ENCODE measurements at regions not wholly inside any gene's neighbourhood (a gene's known extent, or its start where the extent isn't known, plus 50 kb on each side); places are given as distances from the start of the nearest gene placed in this dataset.

DNA sequence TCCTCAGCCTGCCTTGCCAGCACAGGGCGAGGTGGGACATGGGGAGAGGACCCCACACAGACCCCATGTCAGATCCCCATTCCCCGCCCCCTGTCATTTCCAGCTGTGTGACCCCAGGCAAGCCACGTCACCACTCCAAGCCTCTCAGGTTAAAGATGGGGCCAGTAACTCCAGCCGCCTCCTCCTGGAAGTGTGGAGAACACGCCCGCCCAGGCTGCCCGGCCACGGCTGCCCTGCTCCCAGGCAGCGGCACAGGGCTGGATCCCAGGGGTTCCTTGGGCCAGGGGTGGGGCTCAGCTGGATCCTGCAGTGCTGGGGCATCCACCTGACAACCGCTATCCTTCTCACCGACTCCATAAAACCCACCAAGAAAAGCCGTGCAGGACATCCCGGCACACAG is 86.1 kb downstream of the PDGFA start:
- Histone ChIP-seq H3K36me3 (ENCODE audit: control insufficient read depth, insufficient read depth, low read length) (no peaks in the 10 kb centered on the region), H2BK5ac (ENCODE audit: low read length) (no peak overlapping the region), H3K4me1 (ENCODE audit: control insufficient read depth, low read depth, low read length) (no peaks in the 10 kb centered on the region), H3K18ac (ENCODE audit: low read length) (no peak overlapping the region), H3K4ac (ENCODE audit: low read depth, low read length) (no peak overlapping the region), H4K5ac (ENCODE audit: low read length) (no peak overlapping the region), H3K9ac (ENCODE audit: low read length) (no peak overlapping the region), H3K27me3 (ENCODE audit: insufficient read depth, low read length, poor library complexity) (no peaks in the 10 kb centered on the region), H4K8ac (ENCODE audit: low read depth, low read length) (no peak overlapping the region), H3K4me3 (ENCODE audit: low read length) (no peak overlapping the region), H3K79me2 (ENCODE audit: control insufficient read depth, insufficient read depth, low read length) (no peaks in the 10 kb centered on the region), H2BK120ac (ENCODE audit: low read depth, low read length) (no peak overlapping the region), H3K4me2 (ENCODE audit: low read length) (no peak overlapping the region), H2AK5ac (ENCODE audit: low read length) (no peak overlapping the region), H3K56ac (ENCODE audit: low read length) (no peak overlapping the region), H3K23ac (ENCODE audit: low read length) (no peak overlapping the region), H3K27ac (ENCODE audit: low read depth, low read length) (no peak overlapping the region), H3K79me1 (ENCODE audit: low read length) (no peaks in the 10 kb centered on the region), H2BK15ac (replicated peaks; ENCODE audit: low read depth) (no peak overlapping the region)
- no peak for DNase-seq
- WGBS (ENCODE audit: extremely low coverage, insufficient coverage, low lambda C conversion rate): no CpG with 5 or more reads among the region's 13 CpGs

DNA sequence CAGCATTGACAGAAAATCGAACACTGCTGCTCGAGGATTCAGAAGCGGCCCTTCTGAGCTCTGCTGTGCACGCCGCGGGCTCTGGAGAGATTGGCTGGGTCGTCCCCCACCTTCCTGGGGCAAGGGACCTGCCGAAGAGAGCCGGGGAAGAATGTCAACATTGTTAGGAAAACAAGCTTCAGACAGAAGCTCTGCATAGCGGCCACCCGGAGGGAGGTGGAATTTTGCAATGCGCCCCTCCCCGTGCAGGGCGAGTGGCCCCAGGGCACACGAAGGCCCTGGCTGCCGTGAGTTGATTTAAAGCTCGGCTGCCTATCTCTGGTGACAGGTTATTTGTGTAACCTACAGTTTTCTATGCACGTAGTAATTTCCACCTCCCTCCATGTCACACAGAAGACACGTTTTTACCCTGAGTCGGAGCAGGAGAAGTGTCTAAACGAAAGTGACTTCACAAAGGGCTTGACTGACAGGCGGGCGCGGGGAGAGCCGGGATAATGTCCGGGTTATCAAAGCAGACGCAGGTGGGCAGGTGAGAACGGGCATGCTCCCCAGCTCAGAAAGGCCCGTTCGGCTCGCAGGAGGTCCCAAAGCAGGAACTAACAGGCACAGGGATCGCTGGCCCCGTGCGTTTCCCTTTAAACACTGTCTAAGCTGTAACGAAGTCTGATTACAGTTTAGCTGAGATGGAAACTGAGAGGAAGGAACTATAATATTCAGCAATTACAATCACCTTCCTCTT is 84.6 kb downstream of the PDGFA start:
- DNase-seq: peak; percentile 92
- Histone ChIP-seq H3K36me3 (ENCODE audit: control insufficient read depth, insufficient read depth, low read length) (no peaks in the 10 kb centered on the region), H3K4me3 (ENCODE audit: low read length) (no peak overlapping the region), H3K18ac (ENCODE audit: low read length) (no peak overlapping the region), H3K27me3 (ENCODE audit: insufficient read depth, low read length, poor library complexity) (no peaks in the 10 kb centered on the region), H3K56ac (ENCODE audit: low read length) (peak overlapping the region; percentile 49), H2BK120ac (ENCODE audit: low read depth, low read length) (no peak overlapping the region), H3K79me1 (ENCODE audit: low read length) (no peaks in the 10 kb centered on the region), H3K23ac (ENCODE audit: low read length) (no peak overlapping the region), H4K5ac (ENCODE audit: low read length) (no peak overlapping the region), H3K79me2 (ENCODE audit: control insufficient read depth, insufficient read depth, low read length) (no peaks in the 10 kb centered on the region), H2AK5ac (ENCODE audit: low read length) (no peak overlapping the region), H4K8ac (ENCODE audit: low read depth, low read length) (no peak overlapping the region), H3K4me1 (ENCODE audit: control insufficient read depth, low read depth, low read length) (no peaks in the 10 kb centered on the region), H3K4me2 (ENCODE audit: low read length) (no peak overlapping the region), H2BK15ac (replicated peaks; ENCODE audit: low read depth) (no peak overlapping the region), H3K4ac (ENCODE audit: low read depth, low read length) (no peak overlapping the region), H3K27ac (ENCODE audit: low read depth, low read length) (no peak overlapping the region), H3K9ac (ENCODE audit: low read length) (no peak overlapping the region), H2BK5ac (ENCODE audit: low read length) (no peak overlapping the region)
- WGBS (ENCODE audit: extremely low coverage, insufficient coverage, low lambda C conversion rate): no CpG with 5 or more reads among the region's 35 CpGs

- Histone ChIP-seq H3K36me3 (ENCODE audit: control insufficient read depth, insufficient read depth, low read length) (no peaks in the 10 kb centered on the region), H4K8ac (ENCODE audit: low read depth, low read length) (no peak overlapping the region), H2BK5ac (ENCODE audit: low read length) (no peak overlapping the region), H2AK5ac (ENCODE audit: low read length) (no peak overlapping the region), H3K79me1 (ENCODE audit: low read length) (no peaks in the 10 kb centered on the region), H2BK120ac (ENCODE audit: low read depth, low read length) (no peak overlapping the region), H2BK15ac (replicated peaks; ENCODE audit: low read depth) (no peak overlapping the region), H3K18ac (ENCODE audit: low read length) (no peak overlapping the region), H3K4me1 (ENCODE audit: control insufficient read depth, low read depth, low read length) (no peaks in the 10 kb centered on the region), H3K27me3 (ENCODE audit: insufficient read depth, low read length, poor library complexity) (no peaks in the 10 kb centered on the region), H3K56ac (ENCODE audit: low read length) (no peak overlapping the region), H3K4me2 (ENCODE audit: low read length) (no peak overlapping the region), H3K23ac (ENCODE audit: low read length) (no peak overlapping the region), H3K27ac (ENCODE audit: low read depth, low read length) (no peak overlapping the region), H3K79me2 (ENCODE audit: control insufficient read depth, insufficient read depth, low read length) (no peaks in the 10 kb centered on the region), H4K5ac (ENCODE audit: low read length) (no peak overlapping the region), H3K4ac (ENCODE audit: low read depth, low read length) (no peak overlapping the region), H3K9ac (ENCODE audit: low read length) (no peak overlapping the region), H3K4me3 (ENCODE audit: low read length) (no peak overlapping the region)
- DNase-seq: no peak
- WGBS (ENCODE audit: extremely low coverage, insufficient coverage, low lambda C conversion rate): no CpG with 5 or more reads among the region's 28 CpGs
These were observed 83.8 kb downstream of the PDGFA start for GRCh38 chr7:435630-436366.

- Histone ChIP-seq H3K27ac (ENCODE audit: low read depth, low read length) (no peak overlapping the region), H3K4me2 (ENCODE audit: low read length) (no peak overlapping the region), H2BK5ac (ENCODE audit: low read length) (no peak overlapping the region), H2BK15ac (replicated peaks; ENCODE audit: low read depth) (no peak overlapping the region), H3K36me3 (ENCODE audit: control insufficient read depth, insufficient read depth, low read length) (no peaks in the 10 kb centered on the region), H3K9ac (ENCODE audit: low read length) (no peak overlapping the region), H3K27me3 (ENCODE audit: insufficient read depth, low read length, poor library complexity) (no peaks in the 10 kb centered on the region), H3K4me1 (ENCODE audit: control insufficient read depth, low read depth, low read length) (no peaks in the 10 kb centered on the region), H2BK120ac (ENCODE audit: low read depth, low read length) (no peak overlapping the region), H3K79me1 (ENCODE audit: low read length) (no peaks in the 10 kb centered on the region), H3K4ac (ENCODE audit: low read depth, low read length) (no peak overlapping the region), H4K8ac (ENCODE audit: low read depth, low read length) (no peak overlapping the region), H4K5ac (ENCODE audit: low read length) (no peak overlapping the region), H2AK5ac (ENCODE audit: low read length) (no peak overlapping the region), H3K4me3 (ENCODE audit: low read length) (no peak overlapping the region), H3K18ac (ENCODE audit: low read length) (no peak overlapping the region), H3K56ac (ENCODE audit: low read length) (no peak overlapping the region), H3K23ac (ENCODE audit: low read length) (no peak overlapping the region), H3K79me2 (ENCODE audit: control insufficient read depth, insufficient read depth, low read length) (no peaks in the 10 kb centered on the region)
- no CpG with 5 or more reads among the region's 33 CpGs for WGBS (ENCODE audit: extremely low coverage, insufficient coverage, low lambda C conversion rate)
- no peak for DNase-seq
These were observed 83.1 kb downstream of the PDGFA start for GRCh38 chr7:436367-437128.

- Histone ChIP-seq H3K27ac (ENCODE audit: low read depth, low read length) (no peak overlapping the region), H2BK120ac (ENCODE audit: low read depth, low read length) (no peak overlapping the region)
These were observed 82.1 kb downstream of the PDGFA start for GRCh38 chr7:437329-438251.

More at GRCh38 chr7:437329-438251, 82.1 kb downstream of the PDGFA start:
- H3K4me2 ChIP-seq (ENCODE audit: low read length): no peak overlapping the region
- H3K4ac ChIP-seq (ENCODE audit: low read depth, low read length): no peak overlapping the region
- H3K4me3 ChIP-seq (ENCODE audit: low read length): no peak overlapping the region
- H3K36me3 ChIP-seq (ENCODE audit: control insufficient read depth, insufficient read depth, low read length): no peaks in the 10 kb centered on the region
- no peak for DNase-seq
- no peak overlapping the region for H3K23ac ChIP-seq (ENCODE audit: low read length)
- no peaks in the 10 kb centered on the region for H3K79me1 ChIP-seq (ENCODE audit: low read length)
- WGBS (ENCODE audit: extremely low coverage, insufficient coverage, low lambda C conversion rate): no CpG with 5 or more reads among the region's 43 CpGs
- H3K4me1 ChIP-seq (ENCODE audit: control insufficient read depth, low read depth, low read length): no peaks in the 10 kb centered on the region
- no peak overlapping the region for H3K18ac ChIP-seq (ENCODE audit: low read length)
- H2AK5ac ChIP-seq (ENCODE audit: low read length): no peak overlapping the region
- H3K9ac ChIP-seq (ENCODE audit: low read length): no peak overlapping the region
- H3K79me2 ChIP-seq (ENCODE audit: control insufficient read depth, insufficient read depth, low read length): no peaks in the 10 kb centered on the region
- H3K27me3 ChIP-seq (ENCODE audit: insufficient read depth, low read length, poor library complexity): no peaks in the 10 kb centered on the region
- no peak overlapping the region for H3K56ac ChIP-seq (ENCODE audit: low read length)
- H4K8ac ChIP-seq (ENCODE audit: low read depth, low read length): no peak overlapping the region
- no peak overlapping the region for H4K5ac ChIP-seq (ENCODE audit: low read length)
- no peak overlapping the region for H2BK5ac ChIP-seq (ENCODE audit: low read length)
- H2BK15ac ChIP-seq (replicated peaks; ENCODE audit: low read depth): no peak overlapping the region
